DMS53 treated with DMSO at 0.1 percent for 48 hours (cell line): ENCODE measurements at regions not wholly inside any gene's neighbourhood (a gene's known extent, or its start where the extent isn't known, plus 50 kb on each side); places are given as distances from the start of the nearest gene placed in this dataset.
"Not testable (repeated sequence)": the region's sequence is repeated elsewhere in the genome, so short reads cannot be mapped to it uniquely, and the experiment has no call there.

Experiments
- DNase-seq: peaks from one replicate; lab custom pipeline; 2025; ENCODE audit not compliant: unreplicated experiment; lab: John Stamatoyannopoulos, UW

- no peak for DNase-seq
These were observed 58.6 kb upstream of the ZFHX3 start for GRCh38 chr16:73106329-73107034.

DNA sequence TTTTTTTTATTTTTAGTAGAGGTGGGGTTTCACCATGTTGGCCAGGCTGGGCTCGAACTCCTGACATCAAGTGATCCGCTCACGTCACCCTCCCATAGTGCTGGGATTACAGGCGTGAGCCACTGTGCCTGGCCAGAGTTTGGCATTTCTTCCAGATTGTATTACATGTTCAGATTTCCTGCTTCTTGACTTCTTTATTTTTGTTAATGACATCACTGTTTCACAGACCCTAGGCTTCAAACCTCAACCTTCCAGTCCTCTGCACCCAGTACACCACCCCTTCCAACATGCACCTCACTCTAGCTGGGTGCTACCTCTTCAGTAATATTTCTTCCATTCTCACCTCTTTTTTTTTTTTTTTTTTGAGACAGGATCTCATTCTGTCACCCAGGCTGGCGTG lies 53.6 kb upstream of the ZFHX3 start:
- no peak for DNase-seq

- DNase-seq: not testable (repeated sequence)
These were observed 51.7 kb upstream of the ZFHX3 start for GRCh38 chr16:73099601-73100000.
